ENCODE measurements at regions not wholly inside any gene's neighbourhood (a gene's known extent, or its start where the extent isn't known, plus 50 kb on each side); places are given as distances from the start of the nearest gene placed in this dataset.
A peak's percentile ranks its signal among the peaks of the same experiment; 100 is the strongest.

GRCh38 chr10:62554632-62555199 lies 180.5 kb downstream of the ZNF365 start:
- peak; percentile 64 for DNase-seq

- peak; percentile 64 for DNase-seq
Measured at GRCh38 chr10:62559481-62560200, 185.5 kb downstream of the ZNF365 start.

GRCh38 chr10:62560201-62560819 lies 186.1 kb downstream of the ZNF365 start:
- DNase-seq: no peak

GRCh38 chr10:62561151-62561550 lies 187.0 kb downstream of the ZNF365 start:
- DNase-seq: no peak

- no peak for DNase-seq
Measured at GRCh38 chr10:62562101-62562500, 187.9 kb downstream of the ZNF365 start.

- DNase-seq: no peak
Measured at GRCh38 chr10:62562795-62563194, 188.6 kb downstream of the ZNF365 start.

GRCh38 chr10:62573929-62574328 lies 199.8 kb downstream of the ZNF365 start:
- no peak for DNase-seq

GRCh38 chr10:62577076-62577475 lies 202.9 kb downstream of the ZNF365 start:
- DNase-seq: no peak

- no peak for DNase-seq
Measured at GRCh38 chr10:62577666-62578291, 203.6 kb downstream of the ZNF365 start.

GRCh38 chr10:62578301-62578700 lies 204.1 kb downstream of the ZNF365 start:
- DNase-seq: no peak

GRCh38 chr10:62578916-62579315 lies 204.7 kb downstream of the ZNF365 start:
- DNase-seq: no peak

- DNase-seq: no peak
Measured at GRCh38 chr10:62580396-62580795, 206.2 kb downstream of the ZNF365 start.

- no peak for DNase-seq
Measured at GRCh38 chr10:62581351-62581750, 207.2 kb downstream of the ZNF365 start.

GRCh38 chr10:62582101-62582705 lies 208.0 kb downstream of the ZNF365 start:
- no peak for DNase-seq

- no peak for DNase-seq
Measured at GRCh38 chr10:62582804-62583208, 208.6 kb downstream of the ZNF365 start.

- DNase-seq: no peak
Measured at GRCh38 chr10:62583876-62584615, 209.9 kb downstream of the ZNF365 start.

GRCh38 chr10:62584731-62585130 lies 210.6 kb downstream of the ZNF365 start:
- no peak for DNase-seq

GRCh38 chr10:62585211-62585775 lies 211.1 kb downstream of the ZNF365 start:
- DNase-seq: no peak

GRCh38 chr10:62587011-62587410 lies 212.8 kb downstream of the ZNF365 start:
- DNase-seq: no peak

GRCh38 chr10:62588116-62588515 lies 213.9 kb downstream of the ZNF365 start:
- no peak for DNase-seq

- no peak for DNase-seq
Measured at GRCh38 chr10:62589689-62590088, 214.8 kb upstream of the ADO start.

- DNase-seq: no peak
Measured at GRCh38 chr10:62590306-62590705, 214.2 kb upstream of the ADO start.

Measured in islet precursor cell (in vitro differentiated cells).